ENCODE measurements at regions not wholly inside any gene's neighbourhood (a gene's known extent, or its start where the extent isn't known, plus 50 kb on each side); places are given as distances from the start of the nearest gene placed in this dataset.

GRCh38 chr13:105167385-105167784 lies 1368.1 kb downstream of the EFNB2 start:
- TF ChIP-seq POLR2A (IDR thresholded peaks at IDR 0.05) (no peak), POLR2AphosphoS5 (IDR thresholded peaks at IDR 0.05) (no peak)
- TF ChIP-seq, protein P1, sequence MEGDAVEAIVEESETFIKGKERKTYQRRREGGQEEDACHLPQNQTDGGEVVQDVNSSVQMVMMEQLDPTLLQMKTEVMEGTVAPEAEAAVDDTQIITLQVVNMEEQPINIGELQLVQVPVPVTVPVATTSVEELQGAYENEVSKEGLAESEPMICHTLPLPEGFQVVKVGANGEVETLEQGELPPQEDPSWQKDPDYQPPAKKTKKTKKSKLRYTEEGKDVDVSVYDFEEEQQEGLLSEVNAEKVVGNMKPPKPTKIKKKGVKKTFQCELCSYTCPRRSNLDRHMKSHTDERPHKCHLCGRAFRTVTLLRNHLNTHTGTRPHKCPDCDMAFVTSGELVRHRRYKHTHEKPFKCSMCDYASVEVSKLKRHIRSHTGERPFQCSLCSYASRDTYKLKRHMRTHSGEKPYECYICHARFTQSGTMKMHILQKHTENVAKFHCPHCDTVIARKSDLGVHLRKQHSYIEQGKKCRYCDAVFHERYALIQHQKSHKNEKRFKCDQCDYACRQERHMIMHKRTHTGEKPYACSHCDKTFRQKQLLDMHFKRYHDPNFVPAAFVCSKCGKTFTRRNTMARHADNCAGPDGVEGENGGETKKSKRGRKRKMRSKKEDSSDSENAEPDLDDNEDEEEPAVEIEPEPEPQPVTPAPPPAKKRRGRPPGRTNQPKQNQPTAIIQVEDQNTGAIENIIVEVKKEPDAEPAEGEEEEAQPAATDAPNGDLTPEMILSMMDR (IDR thresholded peaks at IDR 0.05), result no peak
